Tibial nerve (tissue), 3 donors: ENCODE measurements at regions not wholly inside any gene's neighbourhood (a gene's known extent, or its start where the extent isn't known, plus 50 kb on each side); places are given as distances from the start of the nearest gene placed in this dataset.

Experiments
- POLR2A ChIP-seq, 2 donors: fragments of 450-650 bp; IDR thresholded peaks; one replicate each; pipeline ENCODE4 v1.6.1; 2017; ENCODE audit warnings: antibody characterized with exemption in 2 of 2, mild to moderate bottlenecking in 2 of 2, moderate library complexity in 2 of 2
- TF ChIP-seq, protein P1 (sequence below), 5 experiments: fragments of 200-600 bp in 3 of 5; fragments of 450-650 bp in 2 of 5; sonication (generic) in 3 of 5; IDR thresholded peaks; one replicate each; pipeline ENCODE4 v1.5.1; 2016 to 2019; ENCODE audit warnings: antibody characterized with exemption in 5 of 5, mild to moderate bottlenecking in 3 of 5, moderate library complexity in 2 of 5

GRCh38 chr2:150732491-150732890 is 245.0 kb upstream of the RND3 start:
- TF ChIP-seq, protein P1, sequence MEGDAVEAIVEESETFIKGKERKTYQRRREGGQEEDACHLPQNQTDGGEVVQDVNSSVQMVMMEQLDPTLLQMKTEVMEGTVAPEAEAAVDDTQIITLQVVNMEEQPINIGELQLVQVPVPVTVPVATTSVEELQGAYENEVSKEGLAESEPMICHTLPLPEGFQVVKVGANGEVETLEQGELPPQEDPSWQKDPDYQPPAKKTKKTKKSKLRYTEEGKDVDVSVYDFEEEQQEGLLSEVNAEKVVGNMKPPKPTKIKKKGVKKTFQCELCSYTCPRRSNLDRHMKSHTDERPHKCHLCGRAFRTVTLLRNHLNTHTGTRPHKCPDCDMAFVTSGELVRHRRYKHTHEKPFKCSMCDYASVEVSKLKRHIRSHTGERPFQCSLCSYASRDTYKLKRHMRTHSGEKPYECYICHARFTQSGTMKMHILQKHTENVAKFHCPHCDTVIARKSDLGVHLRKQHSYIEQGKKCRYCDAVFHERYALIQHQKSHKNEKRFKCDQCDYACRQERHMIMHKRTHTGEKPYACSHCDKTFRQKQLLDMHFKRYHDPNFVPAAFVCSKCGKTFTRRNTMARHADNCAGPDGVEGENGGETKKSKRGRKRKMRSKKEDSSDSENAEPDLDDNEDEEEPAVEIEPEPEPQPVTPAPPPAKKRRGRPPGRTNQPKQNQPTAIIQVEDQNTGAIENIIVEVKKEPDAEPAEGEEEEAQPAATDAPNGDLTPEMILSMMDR (IDR thresholded peaks at IDR 0.05): no peak
- no peak for TF ChIP-seq POLR2A (IDR thresholded peaks at IDR 0.05)
